ENCODE measurements at regions not wholly inside any gene's neighbourhood (a gene's known extent, or its start where the extent isn't known, plus 50 kb on each side); places are given as distances from the start of the nearest gene placed in this dataset.

DNA sequence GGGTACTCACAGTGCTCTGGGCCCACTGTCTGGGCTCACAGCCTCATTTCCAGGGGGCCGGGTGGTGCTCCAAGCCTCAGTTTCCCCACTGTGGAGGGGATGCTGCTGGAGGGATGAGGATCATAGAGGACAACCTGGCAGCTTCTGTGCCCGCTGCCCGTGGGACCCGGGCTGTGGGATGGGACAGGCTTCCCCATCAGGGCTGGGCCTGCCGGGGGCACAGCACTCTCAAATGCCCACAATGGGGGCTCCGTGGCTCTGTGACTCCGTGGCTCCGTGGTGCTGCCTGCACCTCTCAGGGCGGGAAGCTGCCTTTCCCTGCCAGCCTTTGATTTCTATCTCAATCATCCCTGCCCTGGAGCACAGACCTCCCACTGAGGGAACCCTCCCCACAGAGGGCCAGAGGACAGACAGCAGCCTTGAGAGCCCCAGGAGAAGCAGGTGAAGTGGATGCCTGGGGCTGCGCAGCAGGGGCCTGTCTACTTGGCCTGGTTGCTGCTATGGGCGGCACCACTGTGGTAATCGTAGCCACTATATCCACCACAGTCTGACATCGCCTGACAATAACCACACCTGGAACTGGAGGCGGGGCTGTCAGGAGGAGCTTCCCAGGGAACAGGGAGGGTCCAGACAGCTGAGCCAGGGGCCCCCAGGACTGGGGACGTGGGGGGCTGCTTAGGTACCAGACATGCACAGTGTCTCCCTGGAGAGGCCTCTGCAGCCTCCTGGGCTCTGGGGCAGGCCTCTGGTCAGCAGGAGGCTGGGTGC, 375.9 kb downstream of the TMEM121 start:
- TF ChIP-seq, protein P1, sequence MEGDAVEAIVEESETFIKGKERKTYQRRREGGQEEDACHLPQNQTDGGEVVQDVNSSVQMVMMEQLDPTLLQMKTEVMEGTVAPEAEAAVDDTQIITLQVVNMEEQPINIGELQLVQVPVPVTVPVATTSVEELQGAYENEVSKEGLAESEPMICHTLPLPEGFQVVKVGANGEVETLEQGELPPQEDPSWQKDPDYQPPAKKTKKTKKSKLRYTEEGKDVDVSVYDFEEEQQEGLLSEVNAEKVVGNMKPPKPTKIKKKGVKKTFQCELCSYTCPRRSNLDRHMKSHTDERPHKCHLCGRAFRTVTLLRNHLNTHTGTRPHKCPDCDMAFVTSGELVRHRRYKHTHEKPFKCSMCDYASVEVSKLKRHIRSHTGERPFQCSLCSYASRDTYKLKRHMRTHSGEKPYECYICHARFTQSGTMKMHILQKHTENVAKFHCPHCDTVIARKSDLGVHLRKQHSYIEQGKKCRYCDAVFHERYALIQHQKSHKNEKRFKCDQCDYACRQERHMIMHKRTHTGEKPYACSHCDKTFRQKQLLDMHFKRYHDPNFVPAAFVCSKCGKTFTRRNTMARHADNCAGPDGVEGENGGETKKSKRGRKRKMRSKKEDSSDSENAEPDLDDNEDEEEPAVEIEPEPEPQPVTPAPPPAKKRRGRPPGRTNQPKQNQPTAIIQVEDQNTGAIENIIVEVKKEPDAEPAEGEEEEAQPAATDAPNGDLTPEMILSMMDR (IDR thresholded peaks at IDR 0.05): no peak
- no peak for TF ChIP-seq POLR2A (IDR thresholded peaks at IDR 0.05)
